HPDE6-E6E7 (cell line): ENCODE measurements at regions not wholly inside any gene's neighbourhood (a gene's known extent, or its start where the extent isn't known, plus 50 kb on each side); places are given as distances from the start of the nearest gene placed in this dataset.

Experiments used
- DNase-seq: peaks from one replicate; pipeline ENCODE4 v3.0.0; 2011; ENCODE audit warnings: missing footprints; ENCODE audit errors: extremely low spot score

DNA sequence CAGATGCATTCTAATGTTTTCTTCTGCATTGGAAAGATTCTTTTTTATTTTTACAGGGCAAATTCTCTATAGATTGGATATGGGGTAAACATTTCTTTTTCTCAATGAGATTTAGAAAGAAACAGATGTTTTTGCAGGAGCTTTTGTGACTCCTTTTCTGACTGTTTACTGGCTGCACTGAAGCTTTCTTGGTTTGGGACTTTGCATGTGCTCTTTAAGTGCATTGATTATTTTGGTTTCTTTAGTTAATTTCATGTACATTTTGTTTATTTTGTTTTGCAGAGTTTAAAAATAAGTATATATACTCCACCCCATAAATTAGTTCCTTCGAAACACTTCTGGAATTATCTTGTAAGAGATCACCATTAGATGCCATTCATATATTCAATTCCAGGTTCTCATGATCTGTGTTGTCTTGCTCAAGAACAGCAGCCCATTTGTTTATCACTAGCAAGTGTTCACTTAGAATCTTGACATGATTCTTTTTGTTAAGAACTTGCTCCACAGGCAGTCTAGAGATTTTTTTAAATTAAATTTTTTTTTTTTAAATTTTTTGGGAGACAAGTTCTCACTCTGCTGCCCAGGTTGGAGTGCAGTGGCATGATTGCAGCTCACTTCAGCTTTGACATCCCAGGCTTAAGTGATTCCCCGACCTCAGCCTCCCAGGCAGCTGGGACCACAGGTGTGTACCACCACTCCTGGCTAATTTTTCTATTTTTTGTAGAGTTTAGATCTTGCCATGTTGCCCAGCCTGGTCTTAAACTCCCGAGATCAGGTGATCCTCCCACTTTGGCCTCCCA lies 233.7 kb downstream of the MYCN start:
- DNase-seq: no peak

GRCh38 chr2:16172324-16173175 lies 232.2 kb downstream of the MYCN start:
- DNase-seq: no peak

GRCh38 chr2:16171425-16171920 lies 231.1 kb downstream of the MYCN start:
- DNase-seq: no peak

DNA sequence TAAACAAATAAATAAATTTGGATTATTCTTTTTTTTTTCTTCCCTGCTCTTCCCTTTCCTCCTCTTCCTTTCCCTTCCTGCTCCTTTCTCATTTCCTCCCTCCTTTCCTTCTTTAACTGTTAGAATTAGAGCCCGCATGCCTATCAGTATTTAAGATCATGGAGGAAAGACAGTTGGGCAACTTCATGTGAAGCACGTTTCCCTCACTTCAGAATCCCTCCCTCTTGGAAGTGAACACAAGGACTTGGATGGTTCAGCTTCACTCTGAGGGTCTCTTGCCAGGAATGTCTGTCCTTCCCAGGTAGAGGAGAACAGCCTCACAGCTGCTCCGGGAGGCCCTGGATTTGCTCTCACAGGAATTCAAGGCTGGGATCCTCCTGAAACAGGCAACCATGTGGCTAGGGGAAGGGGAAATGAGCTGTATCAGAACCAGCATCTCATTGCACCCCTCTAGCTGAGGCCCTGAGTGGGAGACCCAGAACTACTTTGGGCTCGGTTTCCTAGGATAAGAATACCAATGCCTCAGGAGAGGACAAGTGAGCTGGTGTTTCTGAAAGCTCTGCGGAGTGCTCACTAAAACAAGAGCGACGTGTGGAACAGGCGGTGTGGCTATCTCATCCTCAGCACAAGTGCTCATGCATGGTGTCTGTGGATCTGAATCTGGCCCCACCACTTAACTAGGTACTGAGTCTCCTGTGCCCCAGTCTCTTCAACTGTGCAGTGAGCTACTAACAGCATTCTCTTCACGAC lies 230.5 kb downstream of the MYCN start:
- no peak for DNase-seq

- DNase-seq: no peak
Observed at GRCh38 chr2:16169381-16169960, 229.1 kb downstream of the MYCN start.

DNA sequence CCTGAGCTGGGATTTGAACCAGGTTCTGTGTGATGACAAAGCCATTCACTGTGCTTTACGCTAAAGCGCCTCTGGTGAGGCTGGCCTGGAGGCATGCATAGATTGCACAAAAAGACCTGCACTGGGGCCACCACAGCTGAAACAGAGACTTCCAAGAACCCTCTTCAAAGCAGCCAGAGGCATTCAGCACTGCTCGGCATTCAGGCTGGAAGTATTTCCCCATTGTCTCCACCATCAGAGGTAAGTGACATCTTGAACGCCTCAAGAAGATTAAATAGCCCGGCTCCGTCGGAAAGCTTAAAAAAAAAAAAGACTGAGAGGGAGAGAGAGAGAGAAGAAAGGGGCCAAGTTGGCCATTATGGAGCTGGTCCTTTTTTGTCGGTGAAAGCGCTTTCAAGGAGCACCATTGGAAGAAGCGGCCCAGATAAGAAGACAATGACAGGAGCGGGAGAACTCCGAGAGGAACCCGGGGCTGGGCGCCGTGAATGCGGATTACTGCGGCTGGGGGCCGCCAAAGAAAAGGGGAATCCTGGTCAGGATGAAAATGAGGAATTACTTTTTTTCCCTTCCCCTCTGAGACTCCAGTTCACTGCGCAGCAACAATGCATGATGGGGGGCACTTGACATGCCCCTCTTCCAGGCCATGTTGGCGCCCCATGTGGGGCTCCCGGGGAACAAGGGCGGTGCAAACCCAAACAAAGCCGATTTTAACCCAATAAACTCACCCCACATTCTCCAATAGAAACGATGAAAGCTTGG lies 228.3 kb downstream of the MYCN start:
- DNase-seq: no peak

- no peak for DNase-seq
Observed at GRCh38 chr2:16167870-16168426, 227.6 kb downstream of the MYCN start.

GRCh38 chr2:16167451-16167861 lies 227.1 kb downstream of the MYCN start:
- no peak for DNase-seq

- DNase-seq: no peak
Observed at GRCh38 chr2:16166327-16166981, 226.1 kb downstream of the MYCN start.

GRCh38 chr2:16165518-16166326 lies 225.4 kb downstream of the MYCN start:
- DNase-seq: no peak

GRCh38 chr2:16162491-16163040 lies 222.2 kb downstream of the MYCN start:
- no peak for DNase-seq

GRCh38 chr2:16161768-16162490 lies 221.6 kb downstream of the MYCN start:
- DNase-seq: no peak

- DNase-seq: no peak
Observed at GRCh38 chr2:16161085-16161565, 220.8 kb downstream of the MYCN start.

DNA sequence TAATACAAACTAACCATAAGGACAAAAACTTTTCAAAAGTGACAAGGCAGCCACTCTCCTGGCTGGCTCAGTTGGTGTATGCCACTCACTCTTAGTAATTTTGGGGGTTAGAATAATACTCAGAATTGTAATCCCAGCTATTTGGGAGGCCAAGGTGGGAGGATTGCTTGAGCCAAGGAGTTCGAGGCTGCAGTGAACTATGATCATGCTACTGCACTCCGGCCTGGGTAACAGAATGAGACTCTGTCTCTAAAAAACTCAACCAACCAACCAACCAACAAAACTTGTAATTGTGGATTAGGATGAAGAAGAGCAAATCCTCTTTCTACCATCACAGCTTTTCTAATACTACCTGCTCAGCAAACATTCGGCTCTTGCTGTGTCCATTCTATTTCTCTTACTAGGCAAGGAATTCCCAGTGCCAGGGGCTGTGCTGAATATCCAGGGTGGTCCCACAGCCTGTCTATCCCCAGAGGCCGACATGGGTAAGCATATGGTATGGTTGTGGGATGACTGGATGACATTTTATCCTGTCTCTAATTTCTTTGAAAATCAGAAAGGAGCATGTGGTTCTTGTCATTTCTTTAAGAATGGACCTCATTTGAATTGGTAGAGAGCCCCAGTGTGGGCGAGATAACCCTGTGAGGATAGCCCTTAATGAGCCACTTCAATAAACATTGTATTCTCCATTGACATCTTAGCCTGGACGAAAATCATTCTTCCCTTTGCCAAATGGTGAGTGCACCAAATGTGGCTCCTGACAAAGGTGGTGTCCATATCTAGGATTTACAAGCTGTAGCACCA lies 220.1 kb downstream of the MYCN start:
- DNase-seq: no peak

DNA sequence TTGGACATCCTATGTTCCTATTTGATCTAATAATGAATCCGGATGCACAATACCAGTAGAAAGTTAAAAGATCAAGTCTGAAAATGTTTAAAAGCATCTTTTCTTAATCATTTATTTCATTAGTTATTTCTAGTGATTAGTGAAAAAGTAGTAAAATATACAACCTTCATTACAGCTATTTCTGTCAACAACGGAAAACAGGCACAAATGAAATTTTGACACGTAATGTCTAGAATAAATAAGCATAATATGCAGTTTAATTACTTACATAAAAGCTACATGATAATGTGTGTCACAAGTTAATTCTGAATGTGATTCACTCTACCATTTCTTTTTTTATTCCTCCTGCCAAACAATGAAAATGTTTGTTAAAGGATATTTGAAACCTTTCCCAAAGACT lies 216.1 kb downstream of the MYCN start:
- no peak for DNase-seq

DNA sequence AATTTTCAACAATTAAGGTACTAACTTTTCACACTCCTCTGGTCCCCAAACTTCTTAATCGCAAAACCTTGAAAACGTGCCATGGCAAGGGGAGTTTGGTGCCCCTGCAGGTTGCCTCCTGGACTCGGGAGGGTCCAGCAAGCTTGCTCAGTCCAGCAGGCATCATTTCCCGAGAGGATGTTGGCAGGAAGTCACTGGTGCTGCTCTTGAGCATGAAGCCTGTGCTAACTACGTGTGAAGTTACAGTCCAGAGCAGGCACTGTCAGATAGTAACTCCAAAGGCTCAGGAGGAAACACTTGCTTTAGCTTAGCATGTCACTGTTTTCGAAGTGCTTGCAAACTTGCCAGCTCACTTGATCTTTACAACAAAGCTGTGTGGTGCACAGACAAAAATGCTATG lies 215.4 kb downstream of the MYCN start:
- no peak for DNase-seq

DNA sequence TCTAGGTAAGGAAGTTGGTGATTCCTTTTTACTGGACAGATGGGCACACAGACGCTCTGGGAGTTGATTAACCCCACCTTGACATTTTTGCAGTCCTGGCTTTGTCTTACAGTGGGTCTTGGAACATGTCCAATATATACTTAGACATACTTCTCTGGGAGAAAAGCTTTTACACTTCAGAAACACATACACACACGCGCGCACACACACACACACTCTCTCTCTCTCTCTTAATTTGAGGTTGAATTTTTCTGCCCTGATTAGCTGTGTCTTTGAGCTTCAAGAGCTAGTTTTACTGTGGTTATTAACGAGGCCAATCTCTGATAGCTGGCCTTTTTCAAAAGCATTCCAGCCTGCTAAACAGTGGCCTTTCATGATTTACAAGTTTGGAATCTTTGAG lies 215.0 kb downstream of the MYCN start:
- DNase-seq: no peak
